ENCODE measurements at regions not wholly inside any gene's neighbourhood (a gene's known extent, or its start where the extent isn't known, plus 50 kb on each side); places are given as distances from the start of the nearest gene placed in this dataset.

DNA sequence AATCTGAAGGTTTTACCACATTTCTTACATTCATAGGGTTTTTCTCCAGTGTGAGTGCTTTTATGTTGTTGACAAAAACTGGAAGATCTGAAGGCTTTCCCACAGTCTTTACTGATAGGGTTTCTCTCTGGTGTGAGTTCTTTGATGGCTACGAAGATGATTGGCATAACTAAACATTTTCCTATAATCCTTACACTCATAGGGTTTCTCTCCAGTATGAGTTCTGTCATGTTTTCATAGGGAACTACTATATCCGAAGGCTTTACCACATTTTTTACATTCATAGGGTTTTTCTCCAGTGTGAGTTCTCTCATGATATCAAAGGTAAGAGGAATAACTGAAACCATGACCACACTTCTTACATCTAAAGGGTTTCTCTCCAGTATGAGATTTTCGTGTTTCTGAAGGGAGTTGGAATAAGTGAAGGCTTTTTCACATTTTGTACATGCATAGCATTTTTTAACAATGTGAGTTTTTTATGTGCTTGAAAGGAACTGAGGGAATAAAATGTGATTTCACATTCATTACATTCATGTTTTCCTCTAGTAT lies 1987.7 kb downstream of the TP53TG3F start:
- TF ChIP-seq, protein P1, sequence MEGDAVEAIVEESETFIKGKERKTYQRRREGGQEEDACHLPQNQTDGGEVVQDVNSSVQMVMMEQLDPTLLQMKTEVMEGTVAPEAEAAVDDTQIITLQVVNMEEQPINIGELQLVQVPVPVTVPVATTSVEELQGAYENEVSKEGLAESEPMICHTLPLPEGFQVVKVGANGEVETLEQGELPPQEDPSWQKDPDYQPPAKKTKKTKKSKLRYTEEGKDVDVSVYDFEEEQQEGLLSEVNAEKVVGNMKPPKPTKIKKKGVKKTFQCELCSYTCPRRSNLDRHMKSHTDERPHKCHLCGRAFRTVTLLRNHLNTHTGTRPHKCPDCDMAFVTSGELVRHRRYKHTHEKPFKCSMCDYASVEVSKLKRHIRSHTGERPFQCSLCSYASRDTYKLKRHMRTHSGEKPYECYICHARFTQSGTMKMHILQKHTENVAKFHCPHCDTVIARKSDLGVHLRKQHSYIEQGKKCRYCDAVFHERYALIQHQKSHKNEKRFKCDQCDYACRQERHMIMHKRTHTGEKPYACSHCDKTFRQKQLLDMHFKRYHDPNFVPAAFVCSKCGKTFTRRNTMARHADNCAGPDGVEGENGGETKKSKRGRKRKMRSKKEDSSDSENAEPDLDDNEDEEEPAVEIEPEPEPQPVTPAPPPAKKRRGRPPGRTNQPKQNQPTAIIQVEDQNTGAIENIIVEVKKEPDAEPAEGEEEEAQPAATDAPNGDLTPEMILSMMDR (IDR thresholded peaks at IDR 0.05; ENCODE audit: insufficient read depth, low read length, severe bottlenecking), result no peak
- H3K27me3 ChIP-seq (ENCODE audit: control insufficient read depth, insufficient read depth, low read length), result no peaks in the 10 kb centered on the region
- no peak overlapping the region for H3K4me3 ChIP-seq (ENCODE audit: low read depth, low read length)
- DNase-seq (ENCODE audit: low read depth) (no peak), FAIRE-seq (peak; percentile 43)
- no peaks in the 10 kb centered on the region for H3K36me3 ChIP-seq (ENCODE audit: control insufficient read depth, insufficient read depth, low read length)

DNA sequence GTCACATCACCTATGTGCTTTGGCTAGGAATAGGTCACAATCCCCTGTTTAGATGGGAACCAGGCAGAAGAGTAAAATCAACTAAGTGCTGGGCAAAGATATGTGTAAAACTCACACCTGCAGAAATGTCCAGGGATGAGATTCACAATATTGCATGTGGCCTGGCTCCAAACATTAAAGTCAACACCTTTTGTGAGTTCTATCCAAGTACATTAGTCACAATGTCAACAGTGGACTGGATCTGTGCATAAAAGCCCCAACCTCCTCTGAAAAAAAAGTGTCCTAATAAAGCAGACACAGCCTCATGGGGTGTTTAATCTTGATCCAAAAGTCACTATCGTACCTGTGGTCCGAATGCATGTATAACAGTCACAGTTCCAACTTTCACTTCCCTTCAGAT lies 1990.3 kb downstream of the TP53TG3F start:
- Histone ChIP-seq H3K36me3 (ENCODE audit: control insufficient read depth, insufficient read depth, low read length) (no peaks in the 10 kb centered on the region), H3K27me3 (ENCODE audit: control insufficient read depth, insufficient read depth, low read length) (no peaks in the 10 kb centered on the region), H3K4me3 (ENCODE audit: low read depth, low read length) (no peak overlapping the region)
- TF ChIP-seq, protein P1 (IDR thresholded peaks at IDR 0.05; ENCODE audit: insufficient read depth, low read length, severe bottlenecking), result no peak
- FAIRE-seq (no peak), DNase-seq (ENCODE audit: low read depth) (no peak)

- TF ChIP-seq, protein P1 (IDR thresholded peaks at IDR 0.05; ENCODE audit: insufficient read depth, low read length, severe bottlenecking), result no peak
- FAIRE-seq, result no peak
- Histone ChIP-seq H3K4me3 (ENCODE audit: low read depth, low read length) (no peak overlapping the region), H3K27me3 (ENCODE audit: control insufficient read depth, insufficient read depth, low read length) (no peaks in the 10 kb centered on the region), H3K36me3 (ENCODE audit: control insufficient read depth, insufficient read depth, low read length) (no peaks in the 10 kb centered on the region)
- no peak for DNase-seq (ENCODE audit: low read depth)
Observed at GRCh38 chr16:35450648-35451047, 1991.2 kb downstream of the TP53TG3F start.

- TF ChIP-seq, protein P1 (IDR thresholded peaks at IDR 0.05; ENCODE audit: insufficient read depth, low read length, severe bottlenecking), result no peak
Observed at GRCh38 chr16:35452471-35452870, 1993.1 kb downstream of the TP53TG3F start.

GRCh38 chr16:35463358-35463757 lies 2003.9 kb downstream of the TP53TG3F start:
- FAIRE-seq, result no peak
- H3K4me3 ChIP-seq (ENCODE audit: low read depth, low read length), result no peak overlapping the region
- DNase-seq (ENCODE audit: low read depth), result no peak
- no peaks in the 10 kb centered on the region for H3K27me3 ChIP-seq (ENCODE audit: control insufficient read depth, insufficient read depth, low read length)
- TF ChIP-seq, protein P1 (IDR thresholded peaks at IDR 0.05; ENCODE audit: insufficient read depth, low read length, severe bottlenecking), result no peak
- H3K36me3 ChIP-seq (ENCODE audit: control insufficient read depth, insufficient read depth, low read length), result no peaks in the 10 kb centered on the region

More at GRCh38 chr16:35452471-35452870, 1993.1 kb downstream of the TP53TG3F start:
- no peak for FAIRE-seq
- Histone ChIP-seq H3K36me3 (ENCODE audit: control insufficient read depth, insufficient read depth, low read length) (no peaks in the 10 kb centered on the region), H3K27me3 (ENCODE audit: control insufficient read depth, insufficient read depth, low read length) (no peaks in the 10 kb centered on the region), H3K4me3 (ENCODE audit: low read depth, low read length) (no peak overlapping the region)
- DNase-seq (ENCODE audit: low read depth), result no peak

DNA sequence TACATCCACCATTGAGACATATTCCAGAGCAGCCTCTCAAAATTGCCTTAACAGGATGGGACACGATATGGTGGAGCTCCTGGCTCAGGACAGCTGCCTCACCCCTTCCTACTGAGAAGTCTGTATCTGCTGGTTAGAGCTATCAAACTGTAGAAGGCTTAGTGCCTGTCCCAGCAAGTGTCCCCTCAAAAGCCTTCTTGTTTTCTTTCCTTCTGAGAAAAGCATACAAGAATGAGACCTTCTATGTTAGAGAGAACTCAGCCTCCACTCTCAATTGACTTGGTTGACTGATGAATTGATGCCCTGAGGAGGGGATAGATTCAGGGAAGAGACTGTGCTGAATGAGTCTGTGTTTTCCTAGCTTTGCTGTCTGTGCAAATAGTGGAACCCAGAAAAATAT lies 2020.9 kb downstream of the TP53TG3F start:
- Histone ChIP-seq H3K36me3 (ENCODE audit: control insufficient read depth, insufficient read depth, low read length) (no peaks in the 10 kb centered on the region), H3K4me3 (ENCODE audit: low read depth, low read length) (no peak overlapping the region), H3K27me3 (ENCODE audit: control insufficient read depth, insufficient read depth, low read length) (no peaks in the 10 kb centered on the region)
- FAIRE-seq, result no peak
- TF ChIP-seq, protein P1 (IDR thresholded peaks at IDR 0.05; ENCODE audit: insufficient read depth, low read length, severe bottlenecking), result no peak
- no peak for DNase-seq (ENCODE audit: low read depth)
